Stromal cell of bone marrow (primary cell): ENCODE measurements at regions not wholly inside any gene's neighbourhood (a gene's known extent, or its start where the extent isn't known, plus 50 kb on each side); places are given as distances from the start of the nearest gene placed in this dataset.
"Not testable (repeated sequence)": the region's sequence is repeated elsewhere in the genome, so short reads cannot be mapped to it uniquely, and the experiment has no call there.

Source experiments
- DNase-seq: peaks from one replicate; pipeline ENCODE4 v3.0.0-alpha.2; 2012; ENCODE audit warnings: low read depth

GRCh38 chr1:30378991-30379581, 344.3 kb downstream of the MATN1 start:
- DNase-seq: peak; percentile 78

DNA sequence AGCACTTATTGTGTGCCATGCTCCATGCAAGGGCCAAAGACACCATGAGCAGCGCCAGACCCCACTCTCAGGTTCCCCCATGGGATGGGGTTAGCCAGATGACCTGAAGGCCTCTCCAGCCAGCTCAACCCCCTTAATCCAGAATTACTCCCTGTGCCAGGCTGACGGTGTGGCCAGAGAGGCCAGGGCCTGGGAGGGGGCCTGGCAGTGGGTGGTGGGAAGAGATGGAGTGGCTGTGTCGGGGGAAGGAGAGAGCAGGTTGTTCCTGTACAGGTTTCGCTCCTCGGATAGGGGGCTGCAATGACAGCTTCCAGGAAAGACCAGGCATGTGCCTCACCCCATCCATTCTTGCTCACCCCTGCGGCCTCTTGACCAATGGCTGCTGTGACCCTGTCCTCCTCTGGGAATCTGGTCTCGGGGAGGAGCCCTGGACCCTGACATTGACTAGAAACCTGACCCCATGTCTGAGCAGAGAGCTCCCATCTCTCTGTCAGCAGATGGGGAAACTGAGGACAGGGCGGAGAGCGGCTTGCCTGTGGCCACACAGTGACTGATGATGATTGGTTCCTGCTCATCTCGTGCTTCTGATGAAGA, 345.3 kb downstream of the MATN1 start:
- DNase-seq: no peak

DNA sequence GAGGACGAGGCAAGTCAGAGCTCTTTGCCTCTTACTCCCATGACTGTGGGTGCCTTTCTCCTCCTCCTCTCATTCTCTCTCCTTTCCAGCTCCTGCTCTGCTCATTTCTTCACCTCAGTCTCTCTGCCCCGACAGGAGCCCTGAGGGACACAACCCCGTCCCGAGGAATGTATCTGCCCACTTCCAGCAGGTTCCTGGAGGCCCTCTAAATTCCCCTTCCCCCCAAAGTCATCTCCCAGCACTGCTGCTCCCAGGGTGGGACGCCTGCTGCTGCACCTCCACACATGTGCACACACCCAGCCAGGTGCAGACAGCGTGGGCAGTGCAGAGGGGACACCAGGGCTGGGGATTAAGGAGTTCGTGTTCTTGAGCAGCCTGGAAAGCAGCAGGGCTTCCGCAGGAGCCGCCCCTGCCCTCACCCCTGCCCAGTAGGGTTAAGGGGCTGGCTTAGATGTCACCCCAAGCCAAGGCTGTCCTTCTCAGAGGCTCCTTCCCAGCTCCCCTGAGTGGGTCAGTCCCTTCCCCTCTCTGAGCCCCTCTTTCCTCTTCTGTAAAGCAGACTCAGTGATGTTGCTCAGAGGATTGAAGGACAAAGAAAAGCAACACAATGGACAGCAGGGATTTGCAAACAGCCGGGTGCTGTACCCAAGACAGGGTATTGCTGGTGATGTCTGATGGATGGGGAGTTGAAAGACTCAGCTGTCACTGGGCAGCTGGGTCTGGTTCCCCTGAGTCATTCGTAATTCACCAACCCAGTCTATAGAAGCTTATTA, 346.0 kb downstream of the MATN1 start:
- no peak for DNase-seq

GRCh38 chr1:30376054-30376697, 347.2 kb downstream of the MATN1 start:
- DNase-seq: no peak

- DNase-seq: no peak
Measured at GRCh38 chr1:30375156-30375555, 348.2 kb downstream of the MATN1 start.

- DNase-seq: no peak
Measured at GRCh38 chr1:30374400-30375070, 348.9 kb downstream of the MATN1 start.

- DNase-seq: no peak
Measured at GRCh38 chr1:30373471-30374399, 349.6 kb downstream of the MATN1 start.

DNA sequence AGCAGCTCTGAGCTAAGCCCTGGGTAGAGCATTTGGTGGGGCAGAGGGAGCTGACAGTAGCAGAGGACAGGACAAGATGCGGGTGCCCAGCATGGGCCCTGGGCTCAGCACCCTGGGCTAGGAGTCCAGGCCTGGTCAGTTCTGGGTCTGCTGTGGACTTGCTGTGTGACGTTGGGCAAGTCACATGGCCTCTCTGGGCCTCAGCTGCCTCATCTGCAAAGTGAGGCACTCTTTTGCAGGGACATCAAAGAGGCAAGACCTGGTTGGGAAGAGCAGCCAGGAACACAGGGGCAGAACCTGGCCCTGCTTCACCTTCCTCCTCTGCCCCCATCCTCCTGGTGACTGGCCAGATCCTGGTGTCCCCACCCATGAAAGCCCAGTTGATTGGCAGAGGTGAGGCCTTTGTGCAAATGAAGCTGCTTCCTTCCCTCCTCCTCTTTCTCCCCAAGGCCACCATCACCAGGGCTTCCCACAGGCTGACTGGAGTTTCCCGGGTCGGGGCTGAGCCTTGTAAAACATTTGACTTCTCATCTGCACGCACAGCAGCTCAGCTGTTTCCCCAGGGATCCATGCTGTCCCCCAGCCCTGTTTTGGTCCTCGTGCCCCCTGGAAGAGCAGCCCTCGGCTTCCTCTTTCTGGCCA, 350.5 kb downstream of the MATN1 start:
- no peak for DNase-seq

DNA sequence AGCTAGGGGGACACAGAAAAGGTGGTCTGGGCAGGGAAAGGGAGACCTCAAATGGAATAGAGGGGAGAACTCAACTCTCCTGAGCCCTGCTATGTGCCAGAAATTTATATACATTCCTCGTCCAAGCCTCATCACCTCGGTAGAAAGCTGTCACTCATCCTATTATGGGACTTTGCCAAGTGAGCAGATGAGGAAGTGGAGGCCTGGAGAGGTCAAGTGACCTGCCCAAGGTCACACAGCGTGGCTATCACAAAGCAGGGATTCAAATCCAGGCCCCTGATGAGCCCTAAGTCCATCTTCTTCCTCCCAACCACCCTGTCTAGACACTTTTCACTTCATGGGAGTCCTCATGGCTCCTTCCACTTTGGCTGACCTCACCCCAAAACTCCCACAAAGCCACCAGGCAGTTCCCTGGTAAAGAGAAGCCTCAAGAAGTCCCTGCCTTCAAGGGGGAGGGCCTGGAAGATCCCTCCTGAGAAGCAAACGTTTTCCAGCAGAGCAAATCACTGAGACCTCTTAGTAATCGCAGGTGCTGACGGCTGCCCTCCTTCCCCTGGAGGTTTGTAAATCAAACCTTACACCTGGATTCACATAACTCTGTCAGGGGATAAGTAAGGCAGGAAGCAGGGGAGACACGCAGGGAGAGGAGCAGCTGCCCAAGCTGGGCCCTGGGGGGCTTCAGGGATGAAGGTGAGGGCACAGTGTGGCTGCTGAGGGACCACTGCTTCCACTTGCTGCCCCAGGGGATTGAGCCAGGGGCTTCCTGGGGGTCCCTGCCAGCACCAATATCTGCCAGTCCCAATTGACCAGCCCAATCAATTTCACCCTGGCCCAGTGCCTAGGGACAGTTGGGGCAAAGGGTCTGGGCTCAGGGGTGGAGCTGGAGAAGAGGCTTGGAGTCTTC, 351.2 kb downstream of the MATN1 start:
- no peak for DNase-seq

- DNase-seq: no peak
Measured at GRCh38 chr1:30371179-30371788, 352.1 kb downstream of the MATN1 start.

- DNase-seq: no peak
Measured at GRCh38 chr1:30368651-30369240, 354.6 kb downstream of the MATN1 start.

GRCh38 chr1:30366911-30367310, 356.5 kb downstream of the MATN1 start:
- DNase-seq: no peak

DNA sequence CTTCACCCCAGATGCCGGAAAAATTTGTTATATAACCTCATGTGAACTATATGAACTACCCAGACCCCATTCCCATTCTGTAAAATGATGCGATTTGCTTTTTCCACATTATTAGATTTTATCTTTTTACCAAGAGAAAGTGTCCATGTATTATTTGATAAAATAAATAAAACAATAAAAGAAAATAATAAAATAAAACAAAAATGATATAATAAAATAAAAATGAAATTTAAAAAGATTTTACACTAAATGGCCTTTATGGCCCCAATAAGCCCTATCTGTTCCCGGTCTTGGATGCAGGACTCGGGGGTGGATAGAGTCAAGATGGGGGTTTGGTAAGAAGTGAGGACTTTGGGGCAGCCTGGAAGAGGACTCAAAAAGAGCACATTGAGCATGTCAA, 357.2 kb downstream of the MATN1 start:
- no peak for DNase-seq

GRCh38 chr1:30365596-30365995, 357.8 kb downstream of the MATN1 start:
- no peak for DNase-seq

- no peak for DNase-seq
Measured at GRCh38 chr1:30363031-30363430, 360.4 kb downstream of the MATN1 start.

GRCh38 chr1:30362603-30362990, 360.8 kb downstream of the MATN1 start:
- no peak for DNase-seq

- DNase-seq: not testable (repeated sequence)
Measured at GRCh38 chr1:30361890-30362602, 361.3 kb downstream of the MATN1 start.

- DNase-seq: no peak
Measured at GRCh38 chr1:30360753-30361152, 362.6 kb downstream of the MATN1 start.
